ENCODE measurements at regions not wholly inside any gene's neighbourhood (a gene's known extent, or its start where the extent isn't known, plus 50 kb on each side); places are given as distances from the start of the nearest gene placed in this dataset.

DNA sequence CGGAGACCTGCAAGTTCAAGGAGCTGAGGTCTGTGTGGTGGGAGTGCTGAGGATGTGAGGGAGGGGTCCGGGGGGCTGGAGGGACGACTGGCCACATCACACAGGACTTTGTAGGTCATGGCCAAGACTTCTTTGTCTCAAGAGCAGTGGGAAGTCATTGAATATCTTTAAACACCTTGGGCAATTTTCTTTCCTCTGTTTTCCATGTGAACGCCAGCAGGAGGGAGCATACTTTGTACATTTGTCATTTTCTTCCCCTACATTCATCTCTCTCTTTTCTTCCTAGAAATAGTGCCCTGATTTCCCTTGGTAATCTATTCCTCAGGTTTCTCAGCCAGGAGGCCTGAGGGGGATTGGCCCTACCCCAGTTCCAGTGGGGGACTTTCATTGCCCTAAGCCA, 153.7 kb upstream of the MSX2 start:
- no peak overlapping the region for H3K4me3 ChIP-seq
- H3K27me3 ChIP-seq: no peaks in the 10 kb centered on the region
- TF ChIP-seq POLR2AphosphoS5 (IDR thresholded peaks at IDR 0.05; ENCODE audit: insufficient read depth in 1 of 2, low read depth in 1 of 2): no peak
- DNase-seq (ENCODE audit: extremely low spot score in 2 of 2): no peak
- no peak overlapping the region for H3K27ac ChIP-seq
- H3K36me3 ChIP-seq: no peaks in the 10 kb centered on the region
- intact Hi-C loops (cut with DNase I): no loop called here
- H3K4me1 ChIP-seq: peaks cover 14% of the 10 kb centered on the region
- no peaks in the 10 kb centered on the region for H3K9me3 ChIP-seq

DNA sequence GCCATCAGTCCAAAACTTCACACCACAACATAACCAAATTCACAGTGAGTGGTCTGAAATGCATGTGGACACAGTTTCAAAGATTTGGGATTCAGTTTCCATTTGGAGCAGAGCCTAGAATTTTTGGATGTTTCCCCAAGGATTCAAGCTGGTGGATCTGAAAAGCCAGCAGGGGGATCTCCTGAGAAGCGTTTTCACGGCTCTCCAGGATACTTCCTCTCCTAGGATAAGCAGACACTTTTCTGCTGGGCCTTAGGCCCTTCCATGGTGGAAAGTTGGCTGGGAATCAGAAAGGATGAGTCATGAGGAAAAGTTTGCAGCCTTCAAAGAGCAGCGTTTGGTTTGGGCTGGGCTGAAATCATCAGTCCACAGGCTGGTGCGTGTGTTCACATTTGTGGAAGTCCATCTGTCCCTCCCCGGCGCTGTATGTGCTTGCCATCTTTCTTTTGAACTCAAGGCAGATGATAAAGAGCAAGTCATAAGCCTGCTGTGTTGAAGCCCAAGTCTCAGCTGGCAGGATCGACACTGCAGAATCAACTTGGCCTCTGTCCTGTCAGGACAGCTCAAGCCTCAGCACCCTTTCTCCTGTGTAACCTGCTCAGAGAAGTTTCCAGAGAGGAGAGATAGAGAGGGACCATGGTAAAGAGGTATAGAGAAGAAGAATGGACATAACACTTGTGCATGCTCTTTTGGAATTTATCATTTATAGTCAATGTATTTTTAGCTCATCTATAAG, 152.6 kb upstream of the MSX2 start:
- Histone ChIP-seq H3K4me1 (peaks cover 14% of the 10 kb centered on the region), H3K27me3 (no peaks in the 10 kb centered on the region), H3K4me3 (no peak overlapping the region), H3K27ac (no peak overlapping the region), H3K9me3 (no peaks in the 10 kb centered on the region), H3K36me3 (no peaks in the 10 kb centered on the region)
- TF ChIP-seq POLR2A (IDR thresholded peaks at IDR 0.05) (no peak), POLR2AphosphoS5 (IDR thresholded peaks at IDR 0.05; ENCODE audit: insufficient read depth in 1 of 2, low read depth in 1 of 2) (no peak)
- intact Hi-C loops (cut with DNase I): no loop called here
- DNase-seq (ENCODE audit: extremely low spot score in 2 of 2): no peak

DNA sequence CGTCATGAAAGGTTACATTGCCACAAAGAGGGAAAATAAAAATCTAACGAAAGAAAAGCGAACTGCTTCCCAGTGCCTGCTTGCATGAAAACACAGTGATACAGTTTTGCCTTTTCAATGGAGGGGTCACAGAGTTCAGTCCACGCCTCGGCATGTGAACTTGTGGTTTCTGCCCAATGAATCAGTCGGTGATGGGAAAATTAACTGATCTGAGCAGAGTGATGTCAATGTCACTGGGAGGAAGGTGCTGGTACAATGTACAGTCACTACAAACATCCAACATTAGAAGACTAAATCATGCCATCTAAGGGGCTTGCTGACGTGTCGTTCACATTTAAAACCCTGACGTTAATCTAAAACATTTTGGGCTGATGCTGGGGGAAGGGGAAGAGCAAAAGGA, 151.8 kb upstream of the MSX2 start:
- no peak for DNase-seq (ENCODE audit: extremely low spot score in 2 of 2)
- intact Hi-C loops (cut with DNase I): no loop called here
- Histone ChIP-seq H3K4me1 (peaks cover 14% of the 10 kb centered on the region), H3K27me3 (no peaks in the 10 kb centered on the region), H3K4me3 (no peak overlapping the region), H3K36me3 (no peaks in the 10 kb centered on the region), H3K9me3 (no peaks in the 10 kb centered on the region), H3K27ac (no peak overlapping the region)
- no peak for TF ChIP-seq POLR2AphosphoS5 (IDR thresholded peaks at IDR 0.05; ENCODE audit: insufficient read depth in 1 of 2, low read depth in 1 of 2)
- TF ChIP-seq POLR2A (IDR thresholded peaks at IDR 0.05): no peak
- TF ChIP-seq, protein P1, sequence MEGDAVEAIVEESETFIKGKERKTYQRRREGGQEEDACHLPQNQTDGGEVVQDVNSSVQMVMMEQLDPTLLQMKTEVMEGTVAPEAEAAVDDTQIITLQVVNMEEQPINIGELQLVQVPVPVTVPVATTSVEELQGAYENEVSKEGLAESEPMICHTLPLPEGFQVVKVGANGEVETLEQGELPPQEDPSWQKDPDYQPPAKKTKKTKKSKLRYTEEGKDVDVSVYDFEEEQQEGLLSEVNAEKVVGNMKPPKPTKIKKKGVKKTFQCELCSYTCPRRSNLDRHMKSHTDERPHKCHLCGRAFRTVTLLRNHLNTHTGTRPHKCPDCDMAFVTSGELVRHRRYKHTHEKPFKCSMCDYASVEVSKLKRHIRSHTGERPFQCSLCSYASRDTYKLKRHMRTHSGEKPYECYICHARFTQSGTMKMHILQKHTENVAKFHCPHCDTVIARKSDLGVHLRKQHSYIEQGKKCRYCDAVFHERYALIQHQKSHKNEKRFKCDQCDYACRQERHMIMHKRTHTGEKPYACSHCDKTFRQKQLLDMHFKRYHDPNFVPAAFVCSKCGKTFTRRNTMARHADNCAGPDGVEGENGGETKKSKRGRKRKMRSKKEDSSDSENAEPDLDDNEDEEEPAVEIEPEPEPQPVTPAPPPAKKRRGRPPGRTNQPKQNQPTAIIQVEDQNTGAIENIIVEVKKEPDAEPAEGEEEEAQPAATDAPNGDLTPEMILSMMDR (IDR thresholded peaks at IDR 0.05): no peak

DNA sequence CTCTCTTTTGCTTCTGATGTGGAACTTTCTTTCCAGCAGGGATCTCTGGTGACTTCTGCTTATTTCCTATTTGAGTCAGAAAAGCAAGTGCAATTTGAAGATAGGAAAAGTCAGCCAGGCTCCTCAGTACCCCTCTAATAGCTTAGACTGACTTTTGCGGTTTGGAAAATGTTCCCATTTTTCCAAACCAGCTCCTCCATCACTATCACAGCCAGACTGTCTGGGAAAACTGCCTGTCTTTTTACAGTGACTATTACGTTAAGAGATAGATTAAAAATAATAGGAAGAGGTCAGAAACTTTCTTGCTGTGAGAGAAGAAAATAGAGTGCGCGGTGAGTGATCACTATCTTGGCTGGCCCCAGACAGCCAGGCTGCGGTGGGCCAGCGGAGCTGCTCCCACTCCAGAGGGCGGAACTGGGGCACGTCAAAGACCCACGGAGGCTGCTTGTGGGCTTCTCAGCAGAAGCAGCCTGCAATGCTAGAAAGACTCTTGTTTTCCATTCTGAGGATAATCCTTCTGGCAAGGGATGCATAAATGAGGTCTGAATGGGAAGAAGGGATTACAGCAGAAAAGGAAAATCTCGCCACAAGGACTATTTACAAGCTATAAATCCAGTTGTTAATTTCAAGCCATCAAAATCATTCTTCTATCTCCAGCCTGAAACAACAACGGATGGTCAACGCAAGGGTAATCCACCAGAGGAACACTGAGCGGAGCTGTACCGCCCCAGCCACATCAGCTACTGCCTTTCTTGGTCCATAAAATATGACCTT, 151.0 kb upstream of the MSX2 start:
- Histone ChIP-seq H3K27ac (no peak overlapping the region), H3K27me3 (no peaks in the 10 kb centered on the region), H3K9me3 (no peaks in the 10 kb centered on the region), H3K4me1 (peaks cover 14% of the 10 kb centered on the region), H3K36me3 (no peaks in the 10 kb centered on the region), H3K4me3 (no peak overlapping the region)
- TF ChIP-seq, protein P1 (IDR thresholded peaks at IDR 0.05): no peak
- TF ChIP-seq POLR2A (IDR thresholded peaks at IDR 0.05) (no peak), POLR2AphosphoS5 (IDR thresholded peaks at IDR 0.05; ENCODE audit: insufficient read depth in 1 of 2, low read depth in 1 of 2) (no peak)
- intact Hi-C loops (cut with DNase I): no loop called here
- DNase-seq (ENCODE audit: extremely low spot score in 2 of 2): no peak

DNA sequence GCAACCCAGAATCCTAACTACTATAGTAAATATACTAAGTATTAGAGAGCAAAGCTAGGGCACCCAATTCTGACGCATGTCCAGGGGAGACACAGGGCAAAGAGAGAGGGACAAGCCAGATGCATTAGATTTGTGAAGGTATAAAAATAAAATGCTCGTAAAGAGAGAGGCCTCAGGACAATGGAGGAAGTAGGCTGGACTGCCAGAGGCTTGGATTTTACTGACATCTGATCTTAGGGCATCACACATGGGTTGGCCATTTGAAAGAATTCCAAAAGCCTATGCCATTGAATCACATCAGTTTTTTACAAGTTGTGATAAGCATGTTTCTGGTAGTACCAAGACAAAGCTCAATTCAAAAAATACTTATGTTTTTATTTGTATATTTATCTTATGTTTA, 149.3 kb upstream of the MSX2 start:
- H3K36me3 ChIP-seq: no peaks in the 10 kb centered on the region
- H3K27ac ChIP-seq: no peak overlapping the region
- intact Hi-C loops (cut with DNase I): no loop called here
- no peak overlapping the region for H3K4me3 ChIP-seq
- no peaks in the 10 kb centered on the region for H3K27me3 ChIP-seq
- TF ChIP-seq POLR2AphosphoS5 (IDR thresholded peaks at IDR 0.05; ENCODE audit: insufficient read depth in 1 of 2, low read depth in 1 of 2) (no peak), POLR2A (IDR thresholded peaks at IDR 0.05) (no peak)
- TF ChIP-seq, protein P1 (IDR thresholded peaks at IDR 0.05): no peak
- H3K4me1 ChIP-seq: peaks cover 14% of the 10 kb centered on the region
- no peaks in the 10 kb centered on the region for H3K9me3 ChIP-seq
- DNase-seq (ENCODE audit: extremely low spot score in 2 of 2): no peak

DNA sequence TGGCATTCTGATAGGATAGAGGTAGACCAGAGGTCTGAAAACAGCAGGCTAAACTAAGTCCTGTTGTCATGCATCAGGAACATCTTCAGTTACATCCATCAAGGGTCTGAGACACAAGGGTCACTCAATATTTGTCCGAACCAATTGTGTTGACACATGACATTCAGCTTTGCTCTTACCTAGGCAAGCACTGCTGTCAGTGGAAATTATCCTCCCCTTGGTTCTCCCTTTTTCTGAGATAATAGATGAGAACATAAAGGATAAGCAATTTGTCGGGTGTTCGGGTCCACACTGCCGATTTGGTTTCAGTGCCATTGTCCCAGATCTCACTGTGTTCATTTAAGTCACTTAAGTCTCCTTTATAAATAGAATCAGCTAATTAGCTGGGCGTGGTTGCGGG, 148.3 kb upstream of the MSX2 start:
- no peaks in the 10 kb centered on the region for H3K36me3 ChIP-seq
- no peaks in the 10 kb centered on the region for H3K27me3 ChIP-seq
- TF ChIP-seq POLR2A (IDR thresholded peaks at IDR 0.05): no peak
- no peak for TF ChIP-seq POLR2AphosphoS5 (IDR thresholded peaks at IDR 0.05; ENCODE audit: insufficient read depth in 1 of 2, low read depth in 1 of 2)
- TF ChIP-seq, protein P1 (IDR thresholded peaks at IDR 0.05): no peak
- H3K9me3 ChIP-seq: no peaks in the 10 kb centered on the region
- intact Hi-C loops (cut with DNase I): no loop called here
- no peak overlapping the region for H3K27ac ChIP-seq
- DNase-seq (ENCODE audit: extremely low spot score in 2 of 2): no peak
- H3K4me3 ChIP-seq: no peak overlapping the region
- peaks cover 14% of the 10 kb centered on the region for H3K4me1 ChIP-seq
